HG02981 (cell line): ENCODE measurements at regions not wholly inside any gene's neighbourhood (a gene's known extent, or its start where the extent isn't known, plus 50 kb on each side); places are given as distances from the start of the nearest gene placed in this dataset.

Experiments used
- ATAC-seq: cut with Tn5 transposase; IDR thresholded peaks from one replicate; pipeline ENCODE4 v1.9.1; 2021; ENCODE audit warnings: mild to moderate bottlenecking, moderate library complexity; ENCODE audit not compliant: unreplicated experiment

GRCh38 chr5:77846422-77847128 is 70.4 kb upstream of the TBCA start:
- ATAC-seq: no peak

- ATAC-seq: no peak
Observed at GRCh38 chr5:77845324-77845646, 69.1 kb upstream of the TBCA start.

GRCh38 chr5:77844623-77845323 is 68.6 kb upstream of the TBCA start:
- no peak for ATAC-seq

DNA sequence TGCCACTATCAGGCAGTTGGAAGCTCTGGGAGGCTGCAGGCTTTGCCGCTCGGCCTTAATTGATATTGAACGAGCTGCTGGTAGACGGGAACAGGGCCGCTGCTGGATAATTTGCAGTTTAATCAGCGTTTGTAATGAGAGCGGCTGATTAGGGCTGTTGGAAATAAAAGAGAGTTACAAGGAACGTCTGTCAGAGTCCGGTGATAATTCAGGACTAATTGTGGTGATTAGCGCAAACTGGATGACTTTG is 68.2 kb upstream of the TBCA start:
- ATAC-seq: no peak

DNA sequence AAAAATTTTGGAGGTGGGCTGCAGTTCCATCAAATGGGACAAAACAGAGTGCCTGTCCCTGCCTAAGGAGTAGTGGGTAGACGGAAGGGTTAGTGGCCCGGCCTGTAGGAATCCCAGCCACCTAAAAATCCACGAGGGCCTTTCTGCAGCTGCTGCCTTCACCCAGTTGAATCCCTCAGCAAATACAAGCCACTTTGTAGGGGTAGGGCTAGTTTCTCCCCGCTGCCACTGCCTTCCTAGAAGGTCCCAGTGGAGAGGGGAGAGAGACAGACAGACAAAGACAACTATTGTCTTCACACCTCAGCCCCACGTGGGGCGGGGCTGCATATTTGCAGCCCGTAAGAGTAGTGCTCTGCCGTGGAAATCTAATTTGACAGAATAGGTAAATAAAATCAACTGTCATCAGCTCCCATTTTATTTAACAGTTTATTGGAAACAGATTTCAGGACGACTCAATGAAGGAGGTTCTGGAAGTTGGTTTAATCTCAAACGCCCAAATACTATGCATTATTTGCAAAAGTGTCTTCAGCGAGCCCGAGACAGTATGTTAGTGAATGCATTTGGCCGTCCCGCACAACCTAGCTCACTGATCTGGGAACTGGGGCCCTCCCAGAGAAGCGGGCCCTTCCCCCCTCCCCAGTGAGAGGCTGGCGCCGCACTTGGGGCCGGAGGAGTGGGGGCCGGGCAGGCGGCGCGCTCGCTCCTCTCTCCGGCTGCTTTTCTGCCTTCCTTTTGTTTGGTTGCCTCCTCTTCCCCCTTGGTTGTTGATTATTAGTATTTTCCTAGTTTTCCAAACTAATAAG is 67.6 kb upstream of the TBCA start:
- ATAC-seq: no peak

- ATAC-seq: no peak
Observed at GRCh38 chr5:77842243-77842642, 66.1 kb upstream of the TBCA start.

DNA sequence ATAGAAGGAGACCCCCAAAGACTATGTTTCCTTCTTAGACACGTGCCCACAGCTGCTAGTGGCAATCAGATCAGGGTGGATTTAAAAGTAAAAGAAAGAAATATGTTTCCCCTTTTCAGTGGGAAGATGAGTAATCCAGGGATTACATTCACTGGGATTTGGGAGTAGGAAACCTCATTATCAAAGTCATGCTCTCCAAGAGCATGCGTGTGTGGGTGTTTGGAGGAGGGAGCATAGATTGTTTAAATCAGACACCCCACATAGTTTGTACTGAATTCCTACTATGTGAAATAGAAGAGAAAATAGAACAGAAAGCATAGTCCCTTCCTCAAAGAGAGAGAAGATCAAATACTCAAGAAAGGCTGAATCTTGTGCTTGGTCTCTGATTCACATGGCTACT is 65.5 kb upstream of the TBCA start:
- no peak for ATAC-seq

DNA sequence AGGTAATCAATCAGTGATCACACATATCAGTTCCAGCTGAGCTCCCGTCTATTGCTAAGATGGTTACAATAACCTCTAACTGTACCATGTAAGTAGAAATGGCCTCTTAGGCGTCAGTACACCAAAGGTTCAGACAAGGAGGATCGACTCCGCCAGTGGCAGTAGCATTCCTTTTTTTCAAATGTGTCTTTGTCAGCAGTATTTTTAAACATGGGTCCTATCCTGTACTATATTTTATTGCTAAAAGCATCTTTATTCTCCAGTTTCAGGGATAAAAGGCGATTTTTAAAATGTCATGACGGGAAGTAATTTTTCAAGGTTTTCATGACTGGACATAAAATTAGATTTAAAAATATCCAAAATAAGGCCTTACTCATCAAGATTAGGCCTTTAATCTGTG is 64.8 kb upstream of the TBCA start:
- ATAC-seq: no peak

GRCh38 chr5:77839691-77840090 is 63.6 kb upstream of the TBCA start:
- ATAC-seq: no peak

GRCh38 chr5:77832938-77833337 is 56.8 kb upstream of the TBCA start:
- no peak for ATAC-seq

DNA sequence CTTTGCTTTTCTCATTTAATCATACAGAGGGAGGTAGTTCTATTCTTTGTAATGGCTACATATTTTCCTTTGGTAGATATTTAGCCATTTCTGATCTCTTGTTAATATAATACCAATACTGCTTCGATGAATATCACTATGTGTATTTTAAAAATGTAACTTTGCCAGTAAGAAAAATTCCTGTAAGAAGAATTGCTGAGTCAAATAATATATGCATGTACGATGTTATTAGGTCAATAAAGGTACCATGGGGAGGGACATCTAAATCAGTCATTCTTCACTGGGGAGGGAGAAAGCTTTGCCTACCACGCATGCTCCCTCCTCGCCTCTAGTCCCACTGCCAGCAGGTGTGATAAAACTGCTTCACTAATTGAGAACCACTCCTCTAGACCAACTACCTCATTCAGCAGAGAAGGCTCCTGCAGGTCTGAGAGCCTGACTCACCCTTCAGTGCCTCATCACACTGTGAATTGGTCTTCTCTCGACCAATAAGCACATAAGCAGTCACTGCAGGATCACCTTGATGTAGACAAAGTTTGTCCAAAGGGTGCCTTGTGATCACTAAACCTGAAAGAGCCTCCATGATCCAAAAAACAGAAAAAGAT is 56.1 kb upstream of the TBCA start:
- no peak for ATAC-seq

DNA sequence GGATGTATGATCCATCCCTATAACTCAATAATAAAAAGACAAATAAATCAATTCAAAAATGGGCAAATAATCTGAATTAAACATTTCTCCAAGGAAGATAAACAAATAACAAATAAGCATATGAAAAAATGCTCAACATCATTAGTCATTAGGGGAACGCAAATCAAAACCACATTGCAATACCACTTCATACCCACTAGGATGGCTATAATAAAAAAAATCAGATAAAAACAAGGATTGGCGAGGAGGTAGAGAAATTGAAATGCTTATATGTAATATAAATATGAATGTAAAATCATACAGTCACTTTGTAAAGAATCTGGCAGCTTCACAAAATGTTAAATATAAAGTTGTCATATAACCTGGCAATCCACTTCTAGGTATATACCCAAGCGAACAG is 52.3 kb upstream of the TBCA start:
- ATAC-seq: no peak
